Natural killer cell (primary cell): ENCODE measurements at regions not wholly inside any gene's neighbourhood (a gene's known extent, or its start where the extent isn't known, plus 50 kb on each side); places are given as distances from the start of the nearest gene placed in this dataset.

Source experiments
- ATAC-seq, 3 donors: fragments of 150-1000 bp in 2 of 3; fragments of 200-7000 bp in 1 of 3; cut with Tn5 transposase; 1 replicate in 1 of 3; 2 replicates in 2 of 3; pipeline ENCODE4 v1.10.0; 2021; ENCODE audit warnings: mild to moderate bottlenecking in 2 of 3, moderate library complexity in 2 of 3
- DNase-seq, 2 donors: peaks; one replicate each; pipeline versions ENCODE4 v3.0.0 to v3.0.0-alpha.2; 2013 to 2021; ENCODE audit warnings: mixed read lengths in 1 of 2
- H3K27ac ChIP-seq: one replicate; pipeline ENCODE4 v1.5.1; 2013; ENCODE audit warnings: mild to moderate bottlenecking, low read length
- H3K27me3 ChIP-seq: one replicate; pipeline ENCODE4 v1.6.1; 2013; ENCODE audit warnings: low read length; ENCODE audit not compliant: control insufficient read depth, insufficient read depth
- H3K36me3 ChIP-seq: one replicate; pipeline ENCODE4 v1.6.1; 2013; ENCODE audit warnings: low read length; ENCODE audit not compliant: control insufficient read depth, insufficient read depth
- H3K4me1 ChIP-seq: one replicate; pipeline ENCODE4 v1.6.1; 2013; ENCODE audit warnings: low read length; ENCODE audit not compliant: control insufficient read depth, insufficient read depth
- H3K4me3 ChIP-seq: one replicate; pipeline ENCODE4 v1.5.1; 2013; ENCODE audit warnings: low read length
- H3K9me3 ChIP-seq: one replicate; pipeline ENCODE4 v1.6.1; 2013; ENCODE audit warnings: low read length; ENCODE audit not compliant: control insufficient read depth, insufficient read depth
- H3K27ac Mint-ChIP-seq, 2 donors: one replicate each; pipeline ENCODE4 v1.8.0; 2022; ENCODE audit warnings: mild to moderate bottlenecking in 2 of 2, mixed read lengths in 2 of 2, moderate library complexity in 1 of 2
- H3K27me3 Mint-ChIP-seq, 2 donors: one replicate each; pipeline ENCODE4 v1.8.0; 2022; ENCODE audit warnings: low read depth in 2 of 2, mixed read lengths in 2 of 2
- H3K36me3 Mint-ChIP-seq: one replicate; pipeline ENCODE4 v1.8.0; 2022; ENCODE audit warnings: mixed read lengths
- H3K4me1 Mint-ChIP-seq, 2 donors: one replicate each; pipeline ENCODE4 v1.8.0; 2022; ENCODE audit warnings: mixed read lengths in 2 of 2
- H3K4me3 Mint-ChIP-seq: one replicate; pipeline ENCODE4 v1.8.0; 2022; ENCODE audit warnings: mild to moderate bottlenecking, moderate library complexity, mixed read lengths
- H3K9me3 Mint-ChIP-seq, 2 donors: one replicate each; pipeline ENCODE4 v1.8.0; 2022; ENCODE audit warnings: mixed read lengths in 2 of 2
- CTCF ChIP-seq: fragments of 200-600 bp; IDR thresholded peaks from one replicate; pipeline ENCODE4 v1.8.0; 2022; ENCODE audit warnings: antibody characterized with exemption
- WGBS: methylation state at CpG from one replicate; pipeline ENCODE4 v1.1.7; 2013; ENCODE audit warnings: missing lambda C conversion rate; ENCODE audit not compliant: insufficient coverage; 5-methylcytosine and 5-hydroxymethylcytosine counted together
- intact Hi-C: fragments of 100-400 bp; cut with micrococcal nuclease; formaldehyde crosslinking; loops from one replicate; pipeline ENCODE4 v1.14.2; 2022

GRCh38 chr7:35889001-35889400, 88.1 kb downstream of the SEPTIN7 start:
- Histone ChIP-seq H3K4me3 (no peak overlapping the region), H3K27me3 (no peaks in the 10 kb centered on the region), H3K4me1 (no peaks in the 10 kb centered on the region), H3K36me3 (peaks cover 56% of the 10 kb centered on the region), H3K27ac (no peak overlapping the region), H3K9me3 (no peaks in the 10 kb centered on the region)
- ATAC-seq, result no peak
- H3K9me3 Mint-ChIP-seq, result no peaks in the 10 kb centered on the region
- H3K27me3 Mint-ChIP-seq, result no peaks in the 10 kb centered on the region
- WGBS, result 98% methylated on average over 4 of the region's 4 CpGs
- DNase-seq, result no peak
- TF ChIP-seq CTCF, result no peak
- peaks cover 30% of the 10 kb centered on the region for H3K36me3 Mint-ChIP-seq
- intact Hi-C loops, result no loop called here
- peak overlapping the region; percentile 5 to 6 for H3K27ac Mint-ChIP-seq
- peaks cover 33 to 41% of the 10 kb centered on the region in 2 donors for H3K4me1 Mint-ChIP-seq
- no peak overlapping the region for H3K4me3 Mint-ChIP-seq

GRCh38 chr7:35889870-35890269, 89.0 kb downstream of the SEPTIN7 start:
- peaks cover 50% of the 10 kb centered on the region for H3K36me3 ChIP-seq
- intact Hi-C loops, result no loop called here
- Mint-ChIP-seq H3K4me3 (no peak overlapping the region), H3K4me1 (peaks cover 34 to 47% of the 10 kb centered on the region in 2 donors), H3K27ac (peak overlapping the region in 1 of 2 donors; percentile 6), H3K27me3 (no peaks in the 10 kb centered on the region), H3K9me3 (no peaks in the 10 kb centered on the region), H3K36me3 (peaks cover 27% of the 10 kb centered on the region)
- no peak overlapping the region for H3K27ac ChIP-seq
- no peaks in the 10 kb centered on the region for H3K9me3 ChIP-seq
- DNase-seq (no peak), ATAC-seq (no peak)
- no peak for TF ChIP-seq CTCF
- no CpG with 5 or more reads among the region's 2 CpGs for WGBS
- no peaks in the 10 kb centered on the region for H3K27me3 ChIP-seq
- no peaks in the 10 kb centered on the region for H3K4me1 ChIP-seq
- H3K4me3 ChIP-seq, result no peak overlapping the region

GRCh38 chr7:35891004-35891830, 90.4 kb downstream of the SEPTIN7 start:
- no peak for TF ChIP-seq CTCF
- peak in 2 of 3 donors; percentile 42 to 58 for ATAC-seq
- H3K36me3 ChIP-seq, result peaks cover 37% of the 10 kb centered on the region
- intact Hi-C loops, result no loop called here
- no peaks in the 10 kb centered on the region for H3K27me3 ChIP-seq
- peak overlapping the region; percentile 47 for H3K4me3 Mint-ChIP-seq
- H3K27me3 Mint-ChIP-seq, result no peaks in the 10 kb centered on the region
- WGBS, result 57% methylated on average over 1 of the region's 3 CpGs
- H3K36me3 Mint-ChIP-seq, result peaks cover 14% of the 10 kb centered on the region
- no peaks in the 10 kb centered on the region for H3K4me1 ChIP-seq
- no peak overlapping the region for H3K27ac ChIP-seq
- H3K4me1 Mint-ChIP-seq, result peaks cover 24 to 36% of the 10 kb centered on the region in 2 donors
- no peaks in the 10 kb centered on the region for H3K9me3 ChIP-seq
- H3K9me3 Mint-ChIP-seq, result no peaks in the 10 kb centered on the region
- DNase-seq, result no peak
- H3K4me3 ChIP-seq, result no peak overlapping the region
- H3K27ac Mint-ChIP-seq, result peak overlapping the region; percentile 77 to 85
